GM23338 (cell line): ENCODE measurements at regions not wholly inside any gene's neighbourhood (a gene's known extent, or its start where the extent isn't known, plus 50 kb on each side); places are given as distances from the start of the nearest gene placed in this dataset.

ENCODE experiments used
- ATAC-seq: fragments of 200-7000 bp; cut with Tn5 transposase; 3 replicates; pipeline ENCODE4 v1.9.1; 2020
- DNase-seq: peaks from one replicate; pipeline ENCODE4 v3.0.0-alpha.2; 2015; ENCODE audit warnings: low spot score
- H2AFZ ChIP-seq: fragments of 200-600 bp; sonication (generic); 2 replicates; pipeline ENCODE4 v1.8.0; 2016; ENCODE audit warnings: antibody characterized with exemption, mild to moderate bottlenecking, moderate library complexity
- H3F3A ChIP-seq: fragments of 200-600 bp; sonication (generic); replicated peaks from 2 replicates; pipeline ENCODE4 v1.8.0; 2017; ENCODE audit warnings: antibody characterized with exemption, mixed run types, low read depth
- H3K27ac ChIP-seq: fragments of 200-600 bp; sonication (generic); 2 replicates; pipeline ENCODE4 v1.6.1; 2016; ENCODE audit warnings: low read depth
- H3K27me3 ChIP-seq: fragments of 200-600 bp; sonication (generic); 2 replicates; pipeline ENCODE4 v1.8.0; 2016; ENCODE audit warnings: mild to moderate bottlenecking, mixed run types, moderate library complexity; ENCODE audit not compliant: insufficient read depth
- H3K36me3 ChIP-seq: fragments of 200-600 bp; sonication (generic); 2 replicates; pipeline ENCODE4 v1.8.0; 2016; ENCODE audit warnings: mild to moderate bottlenecking; ENCODE audit not compliant: insufficient read depth
- H3K4me1 ChIP-seq: fragments of 200-600 bp; sonication (generic); 2 replicates; pipeline ENCODE4 v1.8.0; 2016; ENCODE audit warnings: mild to moderate bottlenecking, moderate library complexity; ENCODE audit not compliant: insufficient read depth
- H3K4me2 ChIP-seq: fragments of 200-600 bp; sonication (generic); 2 replicates; pipeline ENCODE4 v1.7.1; 2017; ENCODE audit warnings: mixed run types
- H3K4me3 ChIP-seq: fragments of 200-600 bp; sonication (generic); 2 replicates; pipeline ENCODE4 v1.6.1; 2016; ENCODE audit warnings: mixed run types
- H3K79me2 ChIP-seq: fragments of 200-600 bp; sonication (generic); replicated peaks from 2 replicates; pipeline ENCODE4 v1.8.0; 2017; ENCODE audit warnings: mild to moderate bottlenecking; ENCODE audit not compliant: insufficient read depth
- H3K9me2 ChIP-seq: fragments of 200-600 bp; sonication (generic); 2 replicates; pipeline ENCODE4 v1.8.0; 2017; ENCODE audit not compliant: insufficient read depth
- H4K20me1 ChIP-seq: fragments of 200-600 bp; sonication (generic); replicated peaks from 2 replicates; pipeline ENCODE4 v1.8.0; 2017; ENCODE audit warnings: mild to moderate bottlenecking; ENCODE audit not compliant: insufficient read depth
- H3K27ac Mint-ChIP-seq: 2 replicates; pipeline ENCODE4 v1.8.0; 2020; ENCODE audit warnings: inconsistent platforms, mild to moderate bottlenecking, moderate library complexity, mixed read lengths
- H3K27me3 Mint-ChIP-seq: 3 replicates; pipeline ENCODE4 v1.8.0; 2022; ENCODE audit warnings: low read depth, mild to moderate bottlenecking, moderate library complexity, mixed read lengths, inconsistent platforms; ENCODE audit not compliant: insufficient read depth, poor library complexity
- H3K36me3 Mint-ChIP-seq: 3 replicates; pipeline ENCODE4 v1.8.0; 2021; ENCODE audit warnings: low read depth, mild to moderate bottlenecking, inconsistent platforms, moderate library complexity, mixed read lengths
- H3K4me1 Mint-ChIP-seq: 3 replicates; pipeline ENCODE4 v1.8.0; 2020; ENCODE audit warnings: mild to moderate bottlenecking, inconsistent platforms, mixed read lengths
- H3K4me3 Mint-ChIP-seq: 3 replicates; pipeline ENCODE4 v1.8.0; 2021; ENCODE audit warnings: moderate library complexity, mild to moderate bottlenecking, inconsistent platforms, mixed read lengths
- H3K9me3 Mint-ChIP-seq: 3 replicates; pipeline ENCODE4 v1.8.0; 2020; ENCODE audit warnings: moderate library complexity, mild to moderate bottlenecking, inconsistent platforms, mixed read lengths
- CREB1 ChIP-seq: fragments of 250-450 bp; sonication (Bioruptor Pico); IDR thresholded peaks from 2 replicates; pipeline ENCODE4 v1.5.0; 2020; ENCODE audit warnings: low read depth, mild to moderate bottlenecking, moderate library complexity
- CTCF ChIP-seq, 2 experiments: fragments of 200-600 bp in 1 of 2; sonication (generic) in 1 of 2; conservative IDR thresholded peaks; 2 replicates each; pipeline versions ENCODE4 v1.5.1 to v1.6.1; 2016 to 2017; ENCODE audit warnings: antibody characterized with exemption in 2 of 2, low read depth in 2 of 2, mild to moderate bottlenecking in 2 of 2, moderate library complexity in 1 of 2
- ETS1 ChIP-seq: IDR thresholded peaks from 2 replicates; pipeline ENCODE4 v1.6.1; 2016; ENCODE audit warnings: antibody characterized with exemption
- EZH2 ChIP-seq: fragments of 200-600 bp; sonication (generic); IDR thresholded peaks from one replicate; pipeline ENCODE4 v1.8.0; 2017; ENCODE audit warnings: antibody characterized with exemption, mild to moderate bottlenecking, low read depth; ENCODE audit not compliant: unreplicated experiment
- EZH2phosphoT487 ChIP-seq: fragments of 200-600 bp; sonication (generic); IDR thresholded peaks from one replicate; pipeline ENCODE4 v1.8.1; 2018; ENCODE audit warnings: antibody characterized with exemption; ENCODE audit not compliant: unreplicated experiment
- JUNB ChIP-seq: IDR thresholded peaks from one replicate; pipeline ENCODE4 v1.6.1; 2016; ENCODE audit warnings: antibody characterized with exemption; ENCODE audit not compliant: unreplicated experiment
- NANOG ChIP-seq: IDR thresholded peaks from 2 replicates; pipeline ENCODE4 v1.6.1; 2016; ENCODE audit warnings: antibody characterized with exemption, borderline replicate concordance
- POLR2AphosphoS5 ChIP-seq: IDR thresholded peaks from 2 replicates; pipeline ENCODE4 v1.6.1; 2016; ENCODE audit warnings: antibody characterized with exemption, low read depth
- REST ChIP-seq: IDR thresholded peaks from one replicate; pipeline ENCODE4 v1.6.1; 2018; ENCODE audit warnings: antibody characterized with exemption; ENCODE audit not compliant: unreplicated experiment
- STAT1 ChIP-seq: IDR thresholded peaks from one replicate; pipeline ENCODE4 v1.6.1; 2016; ENCODE audit warnings: antibody characterized with exemption; ENCODE audit not compliant: unreplicated experiment
- ZNF114 ChIP-seq: fragments of 250-450 bp; sonication (Bioruptor Pico); IDR thresholded peaks from 2 replicates; pipeline ENCODE4 v1.5.0; 2020; ENCODE audit warnings: mild to moderate bottlenecking, moderate library complexity
- ZNF331 ChIP-seq: fragments of 250-450 bp; sonication (Bioruptor Pico); IDR thresholded peaks from 2 replicates; pipeline ENCODE4 v1.5.0; 2020; ENCODE audit warnings: low read depth, mild to moderate bottlenecking, moderate library complexity
- ZNF462 ChIP-seq: fragments of 250-450 bp; sonication (Bioruptor Pico); IDR thresholded peaks from 2 replicates; pipeline ENCODE4 v1.5.0; 2020; ENCODE audit warnings: mild to moderate bottlenecking, moderate library complexity

- ATAC-seq (no peak), DNase-seq (no peak)
- no peaks in the 10 kb centered on the region for H3K36me3 ChIP-seq
- no peak overlapping the region for H3K4me3 ChIP-seq
- Mint-ChIP-seq H3K27me3 (peaks cover 1% of the 10 kb centered on the region), H3K36me3 (no peaks in the 10 kb centered on the region), H3K4me1 (peaks cover 25% of the 10 kb centered on the region), H3K4me3 (no peak overlapping the region), H3K9me3 (no peaks in the 10 kb centered on the region), H3K27ac (no peak overlapping the region)
- no peaks in the 10 kb centered on the region for H3K27me3 ChIP-seq
- H3K4me1 ChIP-seq = peaks cover 22% of the 10 kb centered on the region; the same call in 1 of the 2 replicates
- no peak overlapping the region for H3K27ac ChIP-seq
- H3K79me2 ChIP-seq = no peaks in the 10 kb centered on the region
- no peaks in the 10 kb centered on the region for H4K20me1 ChIP-seq
- H3K9me2 ChIP-seq = no peaks in the 10 kb centered on the region
- no peak for TF ChIP-seq REST
- TF ChIP-seq EZH2 = no peak
- TF ChIP-seq ZNF114 = no peak
- TF ChIP-seq ETS1 = no peak
- TF ChIP-seq CTCF (conservative IDR thresholded peaks at IDR 0.05; ENCODE audit: low read depth in 2 of 2) = no peak
- no peak for TF ChIP-seq ZNF331 (CRISPR knock-in tag)
- TF ChIP-seq STAT1 = no peak
- TF ChIP-seq JUNB = no peak
- TF ChIP-seq NANOG = no peak
- no peak for TF ChIP-seq EZH2phosphoT487
- TF ChIP-seq POLR2AphosphoS5 = no peak
- no peak for TF ChIP-seq CREB1 (CRISPR knock-in tag)
- no peak for TF ChIP-seq ZNF462 (CRISPR knock-in tag)
- H2AFZ ChIP-seq = no peak overlapping the region
- H3K4me2 ChIP-seq = no peak overlapping the region
- no peaks in the 10 kb centered on the region for H3F3A ChIP-seq
These were observed 84.9 kb downstream of the IZUMO3 start for GRCh38 chr9:24460781-24461180.
